ENCODE measurements at regions not wholly inside any gene's neighbourhood (a gene's known extent, or its start where the extent isn't known, plus 50 kb on each side); places are given as distances from the start of the nearest gene placed in this dataset.

DNA sequence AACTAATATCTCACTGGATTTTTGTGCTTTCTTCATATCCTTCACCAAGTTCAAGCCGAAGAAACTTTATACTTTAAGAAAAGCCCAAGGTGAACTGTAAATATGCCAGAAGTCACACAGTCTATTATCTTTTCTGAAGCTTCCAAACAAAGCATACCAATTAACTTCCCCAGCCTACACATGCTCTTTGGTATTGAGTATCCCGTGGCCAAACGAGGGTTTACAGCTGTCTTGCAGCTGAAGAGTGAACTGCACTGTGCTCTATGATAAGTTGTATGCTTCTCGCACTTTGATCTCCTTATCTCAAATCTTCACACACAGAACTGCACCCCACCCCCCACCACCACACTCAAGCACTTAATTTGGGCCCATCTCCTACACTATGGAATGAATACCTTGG, 215.6 kb upstream of the VEPH1 start:
- DNase-seq (ENCODE audit: low spot score): no peak

DNA sequence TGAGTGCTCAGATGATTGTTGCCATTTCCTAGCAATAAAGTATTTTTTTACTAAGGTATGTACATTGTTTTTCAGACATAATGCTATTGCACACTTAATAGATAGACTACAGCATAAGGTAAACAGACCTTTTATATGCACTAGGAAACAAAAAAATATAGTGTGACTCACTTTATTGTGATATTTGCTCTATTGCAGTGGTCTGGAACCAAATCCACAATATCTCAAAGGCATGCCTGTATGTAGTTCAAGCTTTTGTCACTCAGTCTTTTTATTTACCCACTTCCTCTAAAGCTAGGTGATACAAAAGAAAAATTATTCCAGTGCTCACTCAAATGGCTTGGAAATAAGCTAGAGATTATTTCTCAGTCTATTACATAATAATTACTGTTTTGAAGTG, 209.9 kb upstream of the VEPH1 start:
- DNase-seq (ENCODE audit: low spot score): no peak

DNA sequence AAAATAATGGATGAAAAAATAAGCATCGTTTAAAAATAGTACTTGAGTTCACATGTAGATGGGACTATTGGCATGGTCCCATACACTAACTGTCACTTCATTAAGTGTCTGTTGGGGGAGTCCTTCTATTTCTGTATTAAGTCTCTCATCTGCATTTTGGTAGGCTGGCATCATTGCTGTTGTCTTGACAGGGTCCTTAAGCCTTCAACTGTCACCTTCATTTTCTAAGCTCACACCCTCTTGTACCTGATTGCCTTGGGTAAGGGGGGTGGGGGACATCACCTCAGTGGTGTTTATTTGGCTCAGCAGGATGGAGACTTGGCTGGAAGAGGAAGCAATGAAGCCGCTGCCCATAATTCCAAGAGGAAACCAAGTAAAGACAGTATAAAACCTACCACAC, 202.0 kb upstream of the VEPH1 start:
- no peak for DNase-seq (ENCODE audit: low spot score)

DNA sequence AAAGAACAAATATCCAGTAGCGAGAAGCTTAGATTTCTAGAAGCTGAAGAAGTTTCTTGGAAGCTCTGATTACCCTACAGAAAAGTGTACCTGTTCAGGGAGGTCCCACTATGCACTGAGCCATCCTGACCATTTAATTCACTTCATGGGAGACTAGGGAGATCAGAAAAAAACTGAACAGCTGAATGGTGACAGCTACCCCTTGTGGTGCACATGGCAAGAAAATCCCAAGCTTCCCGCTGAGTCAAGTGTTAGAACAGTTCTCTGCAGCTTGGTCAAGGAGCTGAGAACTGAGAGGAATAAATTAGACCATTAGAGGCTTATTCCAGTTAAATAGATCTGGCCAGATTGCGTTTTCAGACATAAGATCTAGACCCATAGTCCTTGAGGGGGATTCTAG, 197.2 kb upstream of the VEPH1 start:
- DNase-seq (ENCODE audit: low spot score): no peak

DNA sequence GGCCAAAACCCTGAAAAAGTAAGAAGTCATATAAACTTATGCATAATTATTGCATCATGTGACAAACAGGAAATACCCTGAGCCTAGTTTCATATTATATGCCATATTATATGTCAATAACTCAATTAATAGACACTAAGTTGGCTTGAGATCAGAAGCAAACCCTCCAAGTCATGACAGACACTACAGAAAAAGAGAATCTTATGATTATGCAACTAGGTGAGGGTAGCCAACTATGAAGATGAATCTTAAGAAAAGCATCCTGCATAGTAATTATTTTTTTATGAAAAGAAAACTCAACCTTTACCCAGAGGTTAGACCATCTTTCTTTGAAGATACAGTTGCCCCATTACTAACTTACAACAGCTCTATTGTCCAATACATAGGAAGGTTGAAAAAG, 192.4 kb upstream of the VEPH1 start:
- no peak for DNase-seq (ENCODE audit: low spot score)

DNA sequence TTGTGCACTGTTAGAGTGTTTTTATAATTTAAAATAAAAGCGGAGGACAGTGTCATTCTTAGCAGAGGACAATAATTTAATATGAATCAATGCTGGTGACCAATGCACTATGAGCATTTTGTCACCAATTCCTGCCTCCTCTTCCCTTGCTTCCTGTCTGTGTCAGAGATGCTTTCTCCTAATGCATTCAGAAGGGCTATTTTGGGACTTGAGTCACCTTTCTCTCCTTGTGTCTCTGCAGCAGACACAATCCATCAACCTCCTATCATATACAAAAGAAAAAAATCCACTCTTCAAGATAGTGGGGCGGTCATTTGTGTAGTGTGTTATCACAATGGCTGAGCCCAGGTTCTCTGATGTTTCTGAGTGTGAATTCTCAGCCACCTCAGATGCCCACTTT, 191.9 kb upstream of the VEPH1 start:
- no peak for DNase-seq (ENCODE audit: low spot score)

DNA sequence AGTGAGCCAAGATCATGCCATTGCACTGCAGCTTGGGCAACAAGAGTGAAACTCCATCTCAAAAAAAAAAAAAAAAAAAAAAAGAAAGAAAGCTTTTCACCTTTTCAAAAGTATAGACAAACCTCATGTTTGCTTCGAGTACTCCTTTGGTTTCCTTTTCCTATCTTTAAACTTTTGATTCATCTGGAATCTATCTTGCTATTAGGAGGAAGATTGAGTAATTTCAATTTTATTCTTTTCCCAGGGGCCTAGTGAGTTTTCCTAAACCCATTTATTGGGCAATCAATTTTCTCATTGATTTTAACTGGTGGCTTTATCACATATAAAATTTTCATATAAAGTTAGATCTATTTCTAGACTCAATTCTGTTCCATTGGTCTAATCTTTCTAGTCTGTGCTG, 190.5 kb upstream of the VEPH1 start:
- DNase-seq (ENCODE audit: low spot score): no peak

DNA sequence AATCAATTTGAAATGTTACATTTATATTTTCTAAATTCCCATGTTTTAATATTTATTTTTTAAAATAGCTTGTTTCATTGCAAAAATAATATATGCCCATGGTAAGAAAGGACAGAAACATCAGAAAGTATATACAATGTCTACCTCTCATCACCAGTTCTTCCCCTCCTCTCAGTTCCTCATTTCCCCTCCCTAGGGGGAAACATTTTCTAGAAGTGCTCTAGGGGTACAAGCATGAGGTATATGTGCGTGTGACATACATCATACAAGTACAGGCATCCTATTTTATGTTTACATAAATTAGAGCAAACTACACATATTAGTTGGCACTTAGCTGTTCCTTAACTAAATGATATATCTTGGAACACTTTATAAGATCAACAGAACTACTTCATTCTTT, 189.3 kb upstream of the VEPH1 start:
- no peak for DNase-seq (ENCODE audit: low spot score)

DNA sequence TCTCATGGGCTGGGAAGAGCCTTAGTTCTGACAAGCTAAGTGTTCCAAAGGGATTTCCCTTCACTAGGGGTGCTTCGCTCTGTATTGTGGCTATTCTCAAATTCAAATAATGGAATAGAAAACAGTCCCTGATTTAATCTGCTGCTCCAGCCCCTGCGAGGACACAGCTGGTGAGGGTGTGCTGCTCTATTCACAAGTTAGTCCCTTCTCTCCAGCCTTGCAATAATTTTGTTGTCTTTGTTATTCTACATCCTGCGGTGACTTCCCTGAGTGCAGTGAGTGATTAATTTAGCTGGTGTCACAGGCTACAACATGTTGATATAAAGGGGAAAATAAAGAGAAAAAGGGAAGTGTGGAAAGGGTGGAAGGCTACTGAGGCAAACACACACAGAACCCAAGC, 180.5 kb upstream of the VEPH1 start:
- no peak for DNase-seq (ENCODE audit: low spot score)

DNA sequence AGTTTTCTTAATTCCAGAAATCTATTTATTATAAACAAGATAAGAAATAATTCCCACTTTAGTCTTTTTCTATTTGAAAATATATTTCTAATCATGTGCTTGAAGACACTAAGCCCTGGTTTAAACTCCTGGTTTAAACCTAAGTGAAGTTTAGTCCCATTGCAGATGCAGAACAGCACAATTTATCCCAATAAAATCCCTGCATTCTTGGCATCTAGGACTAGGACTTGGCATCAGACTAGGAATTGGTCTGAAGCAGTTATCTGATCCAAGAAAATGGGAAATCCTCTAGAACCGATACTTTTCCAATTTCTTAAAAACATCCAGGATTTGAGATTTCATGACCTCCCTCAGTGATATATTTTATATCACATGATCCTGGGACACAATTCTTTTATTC, 168.8 kb upstream of the VEPH1 start:
- DNase-seq (ENCODE audit: low spot score): no peak

DNA sequence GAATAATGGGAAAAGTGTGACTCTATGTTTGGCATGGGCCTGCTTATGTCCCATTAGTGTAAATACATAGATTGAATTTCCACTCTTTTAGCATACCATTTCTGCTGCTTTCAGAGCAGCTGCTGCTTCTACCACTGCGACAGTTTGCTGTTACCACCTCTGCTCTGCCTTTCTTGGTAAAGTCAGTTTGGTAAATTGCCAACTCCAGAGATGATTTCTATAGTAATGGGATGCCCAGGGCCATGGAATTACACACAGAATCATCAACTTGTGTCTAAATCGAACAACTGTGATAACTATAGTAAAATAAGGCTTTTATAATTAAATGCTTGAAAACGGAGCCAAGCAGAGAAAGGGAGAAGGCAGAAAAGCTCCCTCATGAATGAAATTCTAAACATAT, 168.4 kb upstream of the VEPH1 start:
- DNase-seq (ENCODE audit: low spot score): no peak

DNA sequence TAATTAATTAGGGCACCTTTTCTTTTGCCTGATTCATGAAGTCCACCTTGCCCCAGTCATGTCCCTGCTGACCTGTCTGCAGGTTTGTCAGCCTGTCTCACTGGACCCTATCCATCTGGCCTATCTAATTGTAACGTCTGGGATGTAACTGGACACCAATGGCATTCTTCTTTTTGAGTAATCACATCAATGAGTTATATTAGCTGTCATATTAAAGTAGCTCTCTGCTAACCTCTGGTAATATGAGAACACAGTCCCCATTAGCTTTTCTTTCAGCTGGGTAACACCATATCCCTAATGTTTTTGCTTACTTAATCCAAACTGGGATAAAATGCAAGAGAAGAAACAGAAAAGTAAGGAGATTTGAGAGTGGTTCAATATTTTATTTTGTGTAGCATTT, 166.2 kb upstream of the VEPH1 start:
- no peak for DNase-seq (ENCODE audit: low spot score)

DNA sequence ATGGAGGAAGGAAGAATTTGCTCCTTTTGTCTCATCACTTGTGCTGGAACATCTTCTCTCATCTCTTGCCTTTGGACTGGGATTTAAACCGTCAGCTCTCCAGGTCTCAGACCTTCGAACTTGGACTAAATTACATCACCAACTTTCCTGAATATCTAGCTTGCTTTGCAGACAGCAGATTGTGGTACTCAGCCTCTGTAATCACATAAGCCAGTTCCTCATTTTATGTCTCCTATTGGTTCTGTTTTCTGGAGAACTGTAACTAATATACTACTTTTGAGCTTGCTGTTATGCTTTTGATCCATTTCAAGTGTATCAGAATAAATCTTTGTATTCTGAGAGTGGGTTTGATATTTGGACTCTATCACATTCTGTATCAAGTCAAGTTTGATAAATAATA, 164.3 kb upstream of the VEPH1 start:
- DNase-seq (ENCODE audit: low spot score): no peak

DNA sequence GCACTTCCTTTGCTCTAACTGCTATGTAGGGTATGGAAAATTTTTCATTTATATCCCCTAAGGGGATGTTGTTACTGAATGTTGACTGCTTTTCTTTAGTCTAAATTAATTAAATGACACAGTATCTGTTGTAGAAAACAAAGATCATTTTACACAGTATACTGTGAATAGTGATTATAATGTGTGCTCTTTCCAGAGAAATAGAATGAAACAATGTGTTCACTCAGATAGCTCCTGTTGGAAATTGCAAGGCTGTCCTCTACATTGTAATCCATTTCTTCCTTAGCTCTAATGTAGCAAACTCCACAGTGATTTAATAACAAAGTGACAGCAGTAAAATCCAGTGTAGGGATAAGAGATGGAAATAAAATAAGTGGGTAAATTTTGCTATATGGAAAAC, 159.0 kb upstream of the VEPH1 start:
- no peak for DNase-seq (ENCODE audit: low spot score)

DNA sequence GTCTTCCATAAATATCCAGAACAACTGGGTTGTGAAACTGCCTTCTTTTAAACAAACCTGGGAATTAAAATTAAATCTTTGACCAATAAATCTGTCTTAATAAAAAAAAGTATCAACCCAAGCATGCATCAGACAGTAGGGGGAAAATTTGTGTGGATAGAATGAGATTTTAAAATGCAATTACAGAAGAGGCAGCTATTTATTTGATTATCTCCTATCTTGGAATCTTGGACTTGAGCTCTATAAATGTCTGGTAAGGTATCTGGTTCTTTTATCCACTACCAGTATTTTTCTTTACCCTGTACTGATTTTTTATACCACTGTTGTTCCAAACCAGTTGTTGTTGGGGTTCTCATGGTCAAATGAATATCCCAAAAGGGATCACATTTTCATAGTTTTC, 157.6 kb upstream of the VEPH1 start:
- no peak for DNase-seq (ENCODE audit: low spot score)

DNA sequence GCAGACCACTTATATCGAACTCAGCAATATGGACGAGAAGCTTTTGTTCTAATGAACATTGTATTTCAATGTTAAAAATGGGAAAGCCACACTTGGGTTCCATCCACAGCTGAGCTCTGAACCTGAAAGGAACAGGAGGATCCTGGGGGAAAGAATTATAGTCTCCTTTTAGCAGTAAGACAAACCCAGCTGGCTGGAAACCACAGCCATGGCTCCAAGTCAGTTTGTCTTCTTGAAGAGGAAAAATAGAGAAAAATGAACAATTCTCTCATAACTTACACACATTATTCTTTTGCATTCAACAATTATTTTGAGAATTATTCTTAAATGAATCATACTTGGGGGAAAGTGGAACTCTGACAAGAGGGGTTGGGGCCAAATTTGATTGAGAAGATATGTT, 149.2 kb upstream of the VEPH1 start:
- DNase-seq (ENCODE audit: low spot score): no peak

DNA sequence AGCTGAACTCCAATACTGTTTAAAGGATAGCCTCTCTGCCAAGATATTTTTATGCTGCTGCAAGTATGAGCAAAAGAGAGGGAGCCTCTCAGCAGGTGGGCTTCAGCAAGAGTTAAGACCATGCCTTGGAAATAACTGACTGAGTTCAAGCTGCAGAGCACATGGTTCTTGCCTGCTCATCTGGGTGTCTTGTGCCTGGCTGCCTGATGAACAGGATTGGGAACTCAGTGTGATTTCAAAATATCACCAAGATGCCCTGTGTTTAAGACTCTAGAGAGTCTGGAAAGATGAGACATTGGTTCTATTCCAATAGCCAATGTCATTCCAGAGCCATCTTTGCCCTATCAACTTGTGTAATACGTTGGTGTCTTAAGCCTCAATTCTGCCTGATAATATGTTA, 147.5 kb upstream of the VEPH1 start:
- DNase-seq (ENCODE audit: low spot score): no peak

DNA sequence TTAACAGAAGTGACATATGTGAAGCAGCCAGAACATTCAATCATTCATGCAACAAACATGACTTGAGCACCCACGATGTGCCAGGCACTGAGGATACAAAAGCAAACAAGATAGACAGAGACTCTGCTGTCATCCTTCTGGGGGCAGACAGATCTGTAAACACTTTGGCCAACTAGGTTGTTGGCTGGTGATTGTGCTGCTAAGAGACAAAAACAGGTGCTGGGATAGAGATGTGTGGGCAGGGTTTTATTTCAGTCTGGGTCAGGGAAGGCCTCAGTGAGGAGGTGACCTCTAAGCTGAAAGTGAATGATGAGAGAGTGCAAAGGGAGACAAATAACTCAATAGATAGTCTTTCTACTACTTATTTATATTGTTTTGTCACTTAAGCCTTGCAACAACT, 147.0 kb upstream of the VEPH1 start:
- DNase-seq (ENCODE audit: low spot score): no peak

DNA sequence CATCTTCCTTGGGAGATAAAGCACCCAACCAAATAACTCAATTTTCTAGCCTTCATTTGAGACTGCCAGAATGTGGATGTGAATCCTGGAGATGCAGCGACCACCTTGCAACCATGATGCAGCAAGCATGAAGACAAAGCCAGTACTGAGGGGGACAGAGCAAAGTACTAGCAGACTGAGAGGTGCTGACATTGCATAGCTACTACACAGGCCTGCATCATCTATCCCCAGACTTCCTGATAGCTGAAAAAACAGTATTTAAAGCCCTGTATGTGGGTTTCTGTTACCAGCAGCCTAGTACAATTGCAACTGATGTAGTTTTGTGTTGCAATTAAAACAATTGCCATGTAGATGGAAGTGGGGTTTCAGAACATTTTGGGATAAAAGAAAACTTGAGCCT, 146.3 kb upstream of the VEPH1 start:
- no peak for DNase-seq (ENCODE audit: low spot score)

DNA sequence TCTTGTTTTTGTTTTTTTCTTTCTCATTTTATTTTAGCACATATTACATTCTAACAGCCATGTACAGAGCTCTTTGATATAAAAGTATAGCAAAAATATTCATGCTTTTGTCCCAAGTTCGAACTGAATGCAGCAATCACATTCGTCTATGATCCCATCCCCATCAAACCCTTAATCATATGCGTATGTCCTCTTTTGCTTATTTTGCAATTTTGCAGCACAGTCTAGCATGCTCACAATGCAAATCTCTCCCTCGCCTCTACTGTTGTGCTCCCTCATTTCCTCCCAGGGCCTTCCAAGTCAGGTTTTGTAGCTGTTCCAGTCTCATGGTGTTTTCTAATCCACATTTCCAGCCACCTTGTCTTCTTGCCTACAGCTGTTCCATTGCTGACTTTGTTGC, 144.6 kb upstream of the VEPH1 start:
- no peak for DNase-seq (ENCODE audit: low spot score)

DNA sequence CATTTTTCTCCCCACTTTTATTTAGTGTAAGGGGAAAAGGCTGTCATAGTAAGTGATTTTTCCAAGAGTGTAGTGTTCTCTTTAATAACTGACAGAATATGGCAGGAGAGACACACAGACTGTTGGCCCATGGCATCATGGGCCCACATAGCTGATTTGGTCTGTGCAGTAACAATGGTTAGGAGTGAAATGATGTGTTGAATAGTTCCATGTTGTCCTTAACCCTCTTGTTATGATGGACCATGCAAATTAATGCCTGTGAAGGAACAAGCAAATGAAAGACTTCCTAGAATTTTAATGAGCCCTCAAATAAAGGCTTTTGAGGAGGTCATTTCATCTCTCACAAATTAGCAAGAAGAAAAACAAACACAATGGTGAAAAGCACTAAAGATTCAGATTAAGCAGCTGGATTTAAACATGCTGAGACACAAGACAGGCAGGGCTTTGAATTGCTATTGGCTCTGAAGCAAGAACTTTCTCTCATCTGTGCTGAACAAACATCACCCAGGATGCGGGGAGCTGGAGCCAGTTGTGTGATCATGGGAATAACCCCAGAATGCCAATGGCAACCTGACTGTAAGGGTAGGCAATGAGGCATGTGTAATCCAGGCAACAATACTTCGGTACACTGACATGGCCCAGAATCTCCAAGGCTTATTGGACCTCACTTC, 136.7 kb upstream of the VEPH1 start:
- DNase-seq (ENCODE audit: low spot score): no peak

DNA sequence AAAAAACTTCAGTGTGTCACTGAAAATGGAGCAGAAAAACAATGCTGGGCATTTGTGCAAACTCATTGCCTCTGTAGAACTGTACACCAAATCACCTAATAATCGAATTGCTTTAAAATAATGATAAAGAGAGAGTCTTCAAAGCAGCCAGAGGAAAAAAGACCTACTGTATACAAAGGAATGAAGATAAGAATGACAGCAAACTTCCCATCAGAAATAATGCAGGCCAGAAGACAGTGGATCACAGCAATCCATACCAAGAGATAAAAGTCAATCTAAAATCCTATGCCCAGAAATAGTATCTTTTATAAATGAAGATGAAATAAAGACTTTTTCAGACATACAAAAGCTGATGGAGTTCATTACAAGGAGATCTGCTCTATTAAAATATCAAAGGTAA, 134.7 kb upstream of the VEPH1 start:
- no peak for DNase-seq (ENCODE audit: low spot score)

DNA sequence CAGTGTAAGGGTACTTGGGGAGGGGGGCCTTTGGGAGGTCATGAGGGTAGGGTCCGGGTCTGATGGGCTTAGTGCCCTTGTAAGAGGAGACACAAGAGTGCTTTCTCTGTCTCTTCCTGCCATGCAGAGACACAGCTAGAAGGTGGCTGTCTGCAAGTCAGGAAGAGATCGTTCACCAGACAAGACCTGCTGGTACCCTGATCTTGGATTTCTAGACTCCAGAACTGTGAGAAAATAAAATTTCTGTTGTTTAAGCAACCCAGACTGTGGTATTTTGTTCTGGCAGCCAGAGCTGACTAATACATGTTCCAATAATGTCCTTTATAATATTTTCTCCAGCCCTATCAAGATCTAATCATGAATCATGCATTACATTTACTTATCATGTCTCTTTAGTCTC, 130.0 kb upstream of the VEPH1 start:
- no peak for DNase-seq (ENCODE audit: low spot score)

DNA sequence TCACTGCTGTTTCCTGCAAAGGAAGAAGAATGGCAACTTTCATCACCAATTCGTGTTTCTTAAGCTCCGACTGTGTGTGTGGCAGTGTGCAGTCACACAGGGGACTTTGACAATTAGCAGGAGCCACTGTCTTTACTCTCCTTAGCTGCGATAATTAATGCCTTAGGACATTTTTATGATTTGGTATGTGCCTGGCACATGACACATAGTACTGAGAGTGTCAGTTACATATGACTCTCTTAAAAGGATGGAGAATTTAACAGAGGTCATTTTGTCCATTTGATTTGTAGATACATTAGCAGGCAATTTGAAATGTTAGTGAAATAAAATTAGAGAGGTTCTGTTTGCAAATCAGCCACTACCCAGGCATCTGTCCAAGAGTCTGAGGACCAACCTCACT, 128.9 kb upstream of the VEPH1 start:
- DNase-seq (ENCODE audit: low spot score): no peak

DNA sequence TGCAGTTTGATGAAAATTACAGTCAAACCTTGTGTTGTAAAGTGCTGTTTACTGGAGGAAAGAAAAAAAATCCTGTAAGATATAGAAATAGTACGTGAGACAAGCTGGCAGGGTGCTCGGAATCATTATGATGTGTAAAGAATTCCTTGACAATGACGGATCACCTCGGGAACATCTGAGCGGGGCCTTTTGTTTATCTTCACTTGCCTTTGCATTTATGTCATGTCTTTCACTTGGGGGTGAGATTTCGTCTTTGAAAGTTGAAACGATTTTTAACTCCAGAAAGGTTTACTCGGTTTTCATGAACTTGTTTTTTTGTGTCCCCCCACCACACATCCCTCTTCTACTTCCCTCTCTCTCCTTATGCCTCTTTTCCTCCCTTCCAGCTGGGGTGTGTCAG, 128.3 kb upstream of the VEPH1 start:
- no peak for DNase-seq (ENCODE audit: low spot score)

Measured in HuH-7 (cell line).